ENCODE measurements at regions not wholly inside any gene's neighbourhood (a gene's known extent, or its start where the extent isn't known, plus 50 kb on each side); places are given as distances from the start of the nearest gene placed in this dataset.

- TF ChIP-seq ZBTB7A (tag by site-specific recombination; IDR thresholded peaks at IDR 0.05; ENCODE audit: low read depth) (no peak), CTCF (tag by site-specific recombination; IDR thresholded peaks at IDR 0.05) (no peak)
These were observed 1094.1 kb upstream of the FLRT2 start for GRCh38 chr14:84435820-84436324.
